GM23338 (cell line): ENCODE measurements at regions not wholly inside any gene's neighbourhood (a gene's known extent, or its start where the extent isn't known, plus 50 kb on each side); places are given as distances from the start of the nearest gene placed in this dataset.

Source experiments
- ATAC-seq: fragments of 200-7000 bp; cut with Tn5 transposase; 3 replicates; pipeline ENCODE4 v1.9.1; 2020
- DNase-seq: peaks from one replicate; pipeline ENCODE4 v3.0.0-alpha.2; 2015; ENCODE audit warnings: low spot score
- H2AFZ ChIP-seq: fragments of 200-600 bp; sonication (generic); 2 replicates; pipeline ENCODE4 v1.8.0; 2016; ENCODE audit warnings: antibody characterized with exemption, mild to moderate bottlenecking, moderate library complexity
- H3F3A ChIP-seq: fragments of 200-600 bp; sonication (generic); replicated peaks from 2 replicates; pipeline ENCODE4 v1.8.0; 2017; ENCODE audit warnings: antibody characterized with exemption, mixed run types, low read depth
- H3K27ac ChIP-seq: fragments of 200-600 bp; sonication (generic); 2 replicates; pipeline ENCODE4 v1.6.1; 2016; ENCODE audit warnings: low read depth
- H3K27me3 ChIP-seq: fragments of 200-600 bp; sonication (generic); 2 replicates; pipeline ENCODE4 v1.8.0; 2016; ENCODE audit warnings: mild to moderate bottlenecking, mixed run types, moderate library complexity; ENCODE audit not compliant: insufficient read depth
- H3K36me3 ChIP-seq: fragments of 200-600 bp; sonication (generic); 2 replicates; pipeline ENCODE4 v1.8.0; 2016; ENCODE audit warnings: mild to moderate bottlenecking; ENCODE audit not compliant: insufficient read depth
- H3K4me1 ChIP-seq: fragments of 200-600 bp; sonication (generic); 2 replicates; pipeline ENCODE4 v1.8.0; 2016; ENCODE audit warnings: mild to moderate bottlenecking, moderate library complexity; ENCODE audit not compliant: insufficient read depth
- H3K4me2 ChIP-seq: fragments of 200-600 bp; sonication (generic); 2 replicates; pipeline ENCODE4 v1.7.1; 2017; ENCODE audit warnings: mixed run types
- H3K4me3 ChIP-seq: fragments of 200-600 bp; sonication (generic); 2 replicates; pipeline ENCODE4 v1.6.1; 2016; ENCODE audit warnings: mixed run types
- H3K79me2 ChIP-seq: fragments of 200-600 bp; sonication (generic); replicated peaks from 2 replicates; pipeline ENCODE4 v1.8.0; 2017; ENCODE audit warnings: mild to moderate bottlenecking; ENCODE audit not compliant: insufficient read depth
- H3K9me2 ChIP-seq: fragments of 200-600 bp; sonication (generic); 2 replicates; pipeline ENCODE4 v1.8.0; 2017; ENCODE audit not compliant: insufficient read depth
- H4K20me1 ChIP-seq: fragments of 200-600 bp; sonication (generic); replicated peaks from 2 replicates; pipeline ENCODE4 v1.8.0; 2017; ENCODE audit warnings: mild to moderate bottlenecking; ENCODE audit not compliant: insufficient read depth
- H3K27ac Mint-ChIP-seq: 2 replicates; pipeline ENCODE4 v1.8.0; 2020; ENCODE audit warnings: inconsistent platforms, mild to moderate bottlenecking, moderate library complexity, mixed read lengths
- H3K27me3 Mint-ChIP-seq: 3 replicates; pipeline ENCODE4 v1.8.0; 2022; ENCODE audit warnings: low read depth, mild to moderate bottlenecking, moderate library complexity, mixed read lengths, inconsistent platforms; ENCODE audit not compliant: insufficient read depth, poor library complexity
- H3K36me3 Mint-ChIP-seq: 3 replicates; pipeline ENCODE4 v1.8.0; 2021; ENCODE audit warnings: low read depth, mild to moderate bottlenecking, inconsistent platforms, moderate library complexity, mixed read lengths
- H3K4me1 Mint-ChIP-seq: 3 replicates; pipeline ENCODE4 v1.8.0; 2020; ENCODE audit warnings: mild to moderate bottlenecking, inconsistent platforms, mixed read lengths
- H3K4me3 Mint-ChIP-seq: 3 replicates; pipeline ENCODE4 v1.8.0; 2021; ENCODE audit warnings: moderate library complexity, mild to moderate bottlenecking, inconsistent platforms, mixed read lengths
- H3K9me3 Mint-ChIP-seq: 3 replicates; pipeline ENCODE4 v1.8.0; 2020; ENCODE audit warnings: moderate library complexity, mild to moderate bottlenecking, inconsistent platforms, mixed read lengths
- CTCF ChIP-seq, 2 experiments: fragments of 200-600 bp in 1 of 2; sonication (generic) in 1 of 2; conservative IDR thresholded peaks; 2 replicates each; pipeline versions ENCODE4 v1.5.1 to v1.6.1; 2016 to 2017; ENCODE audit warnings: antibody characterized with exemption in 2 of 2, low read depth in 2 of 2, mild to moderate bottlenecking in 2 of 2, moderate library complexity in 1 of 2
- EZH2 ChIP-seq: fragments of 200-600 bp; sonication (generic); IDR thresholded peaks from one replicate; pipeline ENCODE4 v1.8.0; 2017; ENCODE audit warnings: antibody characterized with exemption, mild to moderate bottlenecking, low read depth; ENCODE audit not compliant: unreplicated experiment
- EZH2phosphoT487 ChIP-seq: fragments of 200-600 bp; sonication (generic); IDR thresholded peaks from one replicate; pipeline ENCODE4 v1.8.1; 2018; ENCODE audit warnings: antibody characterized with exemption; ENCODE audit not compliant: unreplicated experiment
- POLR2AphosphoS5 ChIP-seq: IDR thresholded peaks from 2 replicates; pipeline ENCODE4 v1.6.1; 2016; ENCODE audit warnings: antibody characterized with exemption, low read depth
- STAT1 ChIP-seq: IDR thresholded peaks from one replicate; pipeline ENCODE4 v1.6.1; 2016; ENCODE audit warnings: antibody characterized with exemption; ENCODE audit not compliant: unreplicated experiment
- ZNF114 ChIP-seq: fragments of 250-450 bp; sonication (Bioruptor Pico); IDR thresholded peaks from 2 replicates; pipeline ENCODE4 v1.5.0; 2020; ENCODE audit warnings: mild to moderate bottlenecking, moderate library complexity
- ZNF331 ChIP-seq: fragments of 250-450 bp; sonication (Bioruptor Pico); IDR thresholded peaks from 2 replicates; pipeline ENCODE4 v1.5.0; 2020; ENCODE audit warnings: low read depth, mild to moderate bottlenecking, moderate library complexity
- TF ChIP-seq, protein P1 (sequence below): IDR thresholded peaks from one replicate; pipeline ENCODE4 v1.6.1; 2018; ENCODE audit warnings: antibody characterized with exemption; ENCODE audit not compliant: unreplicated experiment
- TF ChIP-seq, protein P2 (sequence below): IDR thresholded peaks from 2 replicates; pipeline ENCODE4 v1.6.1; 2016; ENCODE audit warnings: antibody characterized with exemption
- TF ChIP-seq, protein P3 (sequence below): fragments of 250-450 bp; sonication (Bioruptor Pico); IDR thresholded peaks from 2 replicates; pipeline ENCODE4 v1.5.0; 2020; ENCODE audit warnings: mild to moderate bottlenecking, moderate library complexity

DNA sequence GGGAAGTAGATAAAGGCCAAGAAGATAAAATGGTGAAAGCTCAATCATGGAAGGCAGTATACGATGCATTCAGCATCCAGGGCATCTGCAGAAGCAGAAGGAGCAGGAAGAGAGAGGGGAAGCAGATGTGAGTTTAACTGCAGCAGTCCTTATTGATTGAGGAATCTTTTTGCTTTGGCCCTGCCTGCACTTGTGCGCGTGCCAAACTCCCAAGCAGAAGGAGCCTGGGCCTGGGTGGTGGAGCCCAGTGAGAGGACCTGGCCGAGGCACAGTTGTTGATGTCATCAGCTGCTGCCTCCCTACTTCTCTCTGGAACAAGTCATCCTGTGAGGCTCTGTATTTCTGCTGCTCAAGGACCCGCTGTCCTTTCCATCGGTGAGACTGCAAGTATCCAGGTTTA is 65.5 kb upstream of the ROPN1 start:
- peaks cover 14% of the 10 kb centered on the region for H3K4me1 ChIP-seq
- no peaks in the 10 kb centered on the region for H3F3A ChIP-seq
- H3K36me3 ChIP-seq = no peaks in the 10 kb centered on the region
- H3K4me3 Mint-ChIP-seq = no peak overlapping the region
- H3K4me2 ChIP-seq = no peak overlapping the region
- H2AFZ ChIP-seq = no peak overlapping the region
- TF ChIP-seq ZNF114 (CRISPR knock-in tag) (no peak), CTCF (conservative IDR thresholded peaks at IDR 0.05; ENCODE audit: low read depth in 2 of 2) (no peak), EZH2phosphoT487 (no peak), STAT1 (no peak), POLR2AphosphoS5 (no peak), EZH2 (no peak)
- TF ChIP-seq, protein P1, sequence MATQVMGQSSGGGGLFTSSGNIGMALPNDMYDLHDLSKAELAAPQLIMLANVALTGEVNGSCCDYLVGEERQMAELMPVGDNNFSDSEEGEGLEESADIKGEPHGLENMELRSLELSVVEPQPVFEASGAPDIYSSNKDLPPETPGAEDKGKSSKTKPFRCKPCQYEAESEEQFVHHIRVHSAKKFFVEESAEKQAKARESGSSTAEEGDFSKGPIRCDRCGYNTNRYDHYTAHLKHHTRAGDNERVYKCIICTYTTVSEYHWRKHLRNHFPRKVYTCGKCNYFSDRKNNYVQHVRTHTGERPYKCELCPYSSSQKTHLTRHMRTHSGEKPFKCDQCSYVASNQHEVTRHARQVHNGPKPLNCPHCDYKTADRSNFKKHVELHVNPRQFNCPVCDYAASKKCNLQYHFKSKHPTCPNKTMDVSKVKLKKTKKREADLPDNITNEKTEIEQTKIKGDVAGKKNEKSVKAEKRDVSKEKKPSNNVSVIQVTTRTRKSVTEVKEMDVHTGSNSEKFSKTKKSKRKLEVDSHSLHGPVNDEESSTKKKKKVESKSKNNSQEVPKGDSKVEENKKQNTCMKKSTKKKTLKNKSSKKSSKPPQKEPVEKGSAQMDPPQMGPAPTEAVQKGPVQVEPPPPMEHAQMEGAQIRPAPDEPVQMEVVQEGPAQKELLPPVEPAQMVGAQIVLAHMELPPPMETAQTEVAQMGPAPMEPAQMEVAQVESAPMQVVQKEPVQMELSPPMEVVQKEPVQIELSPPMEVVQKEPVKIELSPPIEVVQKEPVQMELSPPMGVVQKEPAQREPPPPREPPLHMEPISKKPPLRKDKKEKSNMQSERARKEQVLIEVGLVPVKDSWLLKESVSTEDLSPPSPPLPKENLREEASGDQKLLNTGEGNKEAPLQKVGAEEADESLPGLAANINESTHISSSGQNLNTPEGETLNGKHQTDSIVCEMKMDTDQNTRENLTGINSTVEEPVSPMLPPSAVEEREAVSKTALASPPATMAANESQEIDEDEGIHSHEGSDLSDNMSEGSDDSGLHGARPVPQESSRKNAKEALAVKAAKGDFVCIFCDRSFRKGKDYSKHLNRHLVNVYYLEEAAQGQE = no peak
- TF ChIP-seq, protein P2, sequence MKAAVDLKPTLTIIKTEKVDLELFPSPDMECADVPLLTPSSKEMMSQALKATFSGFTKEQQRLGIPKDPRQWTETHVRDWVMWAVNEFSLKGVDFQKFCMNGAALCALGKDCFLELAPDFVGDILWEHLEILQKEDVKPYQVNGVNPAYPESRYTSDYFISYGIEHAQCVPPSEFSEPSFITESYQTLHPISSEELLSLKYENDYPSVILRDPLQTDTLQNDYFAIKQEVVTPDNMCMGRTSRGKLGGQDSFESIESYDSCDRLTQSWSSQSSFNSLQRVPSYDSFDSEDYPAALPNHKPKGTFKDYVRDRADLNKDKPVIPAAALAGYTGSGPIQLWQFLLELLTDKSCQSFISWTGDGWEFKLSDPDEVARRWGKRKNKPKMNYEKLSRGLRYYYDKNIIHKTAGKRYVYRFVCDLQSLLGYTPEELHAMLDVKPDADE = no peak
- 0 out of 3 replicates have a peak, but pooled peaks cover 3% of the 10 kb centered on the region for H3K4me1 Mint-ChIP-seq
- H3K27me3 Mint-ChIP-seq = peaks cover 8% of the 10 kb centered on the region
- no peak overlapping the region for H3K27ac ChIP-seq
- peaks cover 3% of the 10 kb centered on the region; the same call in 1 of the 3 replicates for H3K36me3 Mint-ChIP-seq
- H3K79me2 ChIP-seq = no peaks in the 10 kb centered on the region
- H3K9me2 ChIP-seq = no peaks in the 10 kb centered on the region; the same call in 1 of the 2 replicates
- peaks cover 6% of the 10 kb centered on the region; the same call in 1 of the 3 replicates for H3K9me3 Mint-ChIP-seq
- ATAC-seq (no peak), DNase-seq (no peak)
- H4K20me1 ChIP-seq = no peaks in the 10 kb centered on the region
- 0 out of 2 replicates have a peak, but pooled peaks cover 2% of the 10 kb centered on the region for H3K27me3 ChIP-seq
- H3K27ac Mint-ChIP-seq = no peak overlapping the region
- no peak overlapping the region for H3K4me3 ChIP-seq

GRCh38 chr3:124059580-124059979 is 67.7 kb upstream of the ROPN1 start:
- Mint-ChIP-seq H3K4me3 (no peak overlapping the region), H3K9me3 (peaks cover 6% of the 10 kb centered on the region; the same call in 1 of the 3 replicates), H3K4me1 (0 out of 3 replicates have a peak, but pooled peaks cover 3% of the 10 kb centered on the region), H3K36me3 (peaks cover 3% of the 10 kb centered on the region; the same call in 1 of the 3 replicates), H3K27me3 (peaks cover 5% of the 10 kb centered on the region), H3K27ac (no peak overlapping the region)
- no peaks in the 10 kb centered on the region for H3K36me3 ChIP-seq
- peaks cover 19% of the 10 kb centered on the region for H3K4me1 ChIP-seq
- no peak overlapping the region for H3K27ac ChIP-seq
- no peaks in the 10 kb centered on the region; the same call in 1 of the 2 replicates for H3K9me2 ChIP-seq
- H2AFZ ChIP-seq = no peak overlapping the region
- H3K4me3 ChIP-seq = no peak overlapping the region
- H3K27me3 ChIP-seq = peaks cover 8% of the 10 kb centered on the region; the same call in 1 of the 2 replicates
- H3K79me2 ChIP-seq = no peaks in the 10 kb centered on the region
- H3K4me2 ChIP-seq = no peak overlapping the region
- no peaks in the 10 kb centered on the region for H4K20me1 ChIP-seq
- DNase-seq (no peak), ATAC-seq (no peak)
- H3F3A ChIP-seq = no peaks in the 10 kb centered on the region
- TF ChIP-seq, protein P3, sequence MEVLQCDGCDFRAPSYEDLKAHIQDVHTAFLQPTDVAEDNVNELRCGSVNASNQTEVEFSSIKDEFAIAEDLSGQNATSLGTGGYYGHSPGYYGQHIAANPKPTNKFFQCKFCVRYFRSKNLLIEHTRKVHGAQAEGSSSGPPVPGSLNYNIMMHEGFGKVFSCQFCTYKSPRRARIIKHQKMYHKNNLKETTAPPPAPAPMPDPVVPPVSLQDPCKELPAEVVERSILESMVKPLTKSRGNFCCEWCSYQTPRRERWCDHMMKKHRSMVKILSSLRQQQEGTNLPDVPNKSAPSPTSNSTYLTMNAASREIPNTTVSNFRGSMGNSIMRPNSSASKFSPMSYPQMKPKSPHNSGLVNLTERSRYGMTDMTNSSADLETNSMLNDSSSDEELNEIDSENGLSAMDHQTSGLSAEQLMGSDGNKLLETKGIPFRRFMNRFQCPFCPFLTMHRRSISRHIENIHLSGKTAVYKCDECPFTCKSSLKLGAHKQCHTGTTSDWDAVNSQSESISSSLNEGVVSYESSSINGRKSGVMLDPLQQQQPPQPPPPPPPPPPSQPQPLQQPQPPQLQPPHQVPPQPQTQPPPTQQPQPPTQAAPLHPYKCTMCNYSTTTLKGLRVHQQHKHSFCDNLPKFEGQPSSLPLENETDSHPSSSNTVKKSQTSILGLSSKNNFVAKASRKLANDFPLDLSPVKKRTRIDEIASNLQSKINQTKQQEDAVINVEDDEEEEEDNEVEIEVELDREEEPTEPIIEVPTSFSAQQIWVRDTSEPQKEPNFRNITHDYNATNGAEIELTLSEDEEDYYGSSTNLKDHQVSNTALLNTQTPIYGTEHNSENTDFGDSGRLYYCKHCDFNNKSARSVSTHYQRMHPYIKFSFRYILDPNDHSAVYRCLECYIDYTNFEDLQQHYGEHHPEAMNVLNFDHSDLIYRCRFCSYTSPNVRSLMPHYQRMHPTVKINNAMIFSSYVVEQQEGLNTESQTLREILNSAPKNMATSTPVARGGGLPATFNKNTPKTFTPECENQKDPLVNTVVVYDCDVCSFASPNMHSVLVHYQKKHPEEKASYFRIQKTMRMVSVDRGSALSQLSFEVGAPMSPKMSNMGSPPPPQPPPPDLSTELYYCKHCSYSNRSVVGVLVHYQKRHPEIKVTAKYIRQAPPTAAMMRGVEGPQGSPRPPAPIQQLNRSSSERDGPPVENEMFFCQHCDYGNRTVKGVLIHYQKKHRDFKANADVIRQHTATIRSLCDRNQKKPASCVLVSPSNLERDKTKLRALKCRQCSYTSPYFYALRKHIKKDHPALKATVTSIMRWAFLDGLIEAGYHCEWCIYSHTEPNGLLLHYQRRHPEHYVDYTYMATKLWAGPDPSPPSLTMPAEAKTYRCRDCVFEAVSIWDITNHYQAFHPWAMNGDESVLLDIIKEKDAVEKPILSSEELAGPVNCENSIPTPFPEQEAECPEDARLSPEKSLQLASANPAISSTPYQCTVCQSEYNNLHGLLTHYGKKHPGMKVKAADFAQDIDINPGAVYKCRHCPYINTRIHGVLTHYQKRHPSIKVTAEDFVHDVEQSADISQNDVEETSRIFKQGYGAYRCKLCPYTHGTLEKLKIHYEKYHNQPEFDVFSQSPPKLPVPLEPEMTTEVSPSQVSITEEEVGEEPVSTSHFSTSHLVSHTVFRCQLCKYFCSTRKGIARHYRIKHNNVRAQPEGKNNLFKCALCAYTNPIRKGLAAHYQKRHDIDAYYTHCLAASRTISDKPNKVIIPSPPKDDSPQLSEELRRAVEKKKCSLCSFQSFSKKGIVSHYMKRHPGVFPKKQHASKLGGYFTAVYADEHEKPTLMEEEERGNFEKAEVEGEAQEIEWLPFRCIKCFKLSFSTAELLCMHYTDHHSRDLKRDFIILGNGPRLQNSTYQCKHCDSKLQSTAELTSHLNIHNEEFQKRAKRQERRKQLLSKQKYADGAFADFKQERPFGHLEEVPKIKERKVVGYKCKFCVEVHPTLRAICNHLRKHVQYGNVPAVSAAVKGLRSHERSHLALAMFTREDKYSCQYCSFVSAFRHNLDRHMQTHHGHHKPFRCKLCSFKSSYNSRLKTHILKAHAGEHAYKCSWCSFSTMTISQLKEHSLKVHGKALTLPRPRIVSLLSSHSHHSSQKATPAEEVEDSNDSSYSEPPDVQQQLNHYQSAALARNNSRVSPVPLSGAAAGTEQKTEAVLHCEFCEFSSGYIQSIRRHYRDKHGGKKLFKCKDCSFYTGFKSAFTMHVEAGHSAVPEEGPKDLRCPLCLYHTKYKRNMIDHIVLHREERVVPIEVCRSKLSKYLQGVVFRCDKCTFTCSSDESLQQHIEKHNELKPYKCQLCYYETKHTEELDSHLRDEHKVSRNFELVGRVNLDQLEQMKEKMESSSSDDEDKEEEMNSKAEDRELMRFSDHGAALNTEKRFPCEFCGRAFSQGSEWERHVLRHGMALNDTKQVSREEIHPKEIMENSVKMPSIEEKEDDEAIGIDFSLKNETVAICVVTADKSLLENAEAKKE (CRISPR knock-in tag) = no peak
- TF ChIP-seq ZNF331 (CRISPR knock-in tag) = no peak
